HEK293 (cell line): ENCODE measurements at regions not wholly inside any gene's neighbourhood (a gene's known extent, or its start where the extent isn't known, plus 50 kb on each side); places are given as distances from the start of the nearest gene placed in this dataset.

Experiments used
- SP2 ChIP-seq: fragments of 450-650 bp; formaldehyde crosslinking; IDR thresholded peaks from 2 replicates; pipeline ENCODE4 v1.5.1; 2016; ENCODE audit warnings: missing biosample characterization, missing genetic modification characterization
- ZNF274 ChIP-seq, 2 experiments: fragments of 200-500 bp in 1 of 2; fragments of 450-650 bp in 1 of 2; sonication (Bioruptor generic) in 1 of 2; formaldehyde crosslinking in 1 of 2; IDR thresholded peaks; 2 replicates each; pipeline versions ENCODE4 v1.5.1 to v1.6.1; 2014 to 2016; ENCODE audit warnings: borderline replicate concordance in 1 of 2, inconsistent platforms in 1 of 2, low read length in 1 of 2, missing biosample characterization in 1 of 2, missing genetic modification characterization in 1 of 2
- ZNF423 ChIP-seq: fragments of 450-650 bp; formaldehyde crosslinking; IDR thresholded peaks from 2 replicates; pipeline ENCODE4 v1.5.1; 2016; ENCODE audit warnings: missing biosample characterization, missing genetic modification characterization
- ZNF664 ChIP-seq: fragments of 450-650 bp; formaldehyde crosslinking; IDR thresholded peaks from 2 replicates; pipeline ENCODE4 v1.5.1; 2016; ENCODE audit warnings: missing biosample characterization, missing genetic modification characterization
- ZNF785 ChIP-seq: fragments of 450-650 bp; formaldehyde crosslinking; IDR thresholded peaks from 2 replicates; pipeline ENCODE4 v1.5.1; 2016; ENCODE audit warnings: missing biosample characterization, missing genetic modification characterization
- TF ChIP-seq, protein P1 (sequence below): fragments of 450-650 bp; formaldehyde crosslinking; IDR thresholded peaks from 2 replicates; pipeline ENCODE4 v1.5.1; 2016; ENCODE audit warnings: missing biosample characterization, missing genetic modification characterization
- TF ChIP-seq, protein P2 (sequence below): fragments of 450-650 bp; formaldehyde crosslinking; IDR thresholded peaks from 2 replicates; pipeline ENCODE4 v1.5.1; 2016; ENCODE audit warnings: missing biosample characterization, missing genetic modification characterization

DNA sequence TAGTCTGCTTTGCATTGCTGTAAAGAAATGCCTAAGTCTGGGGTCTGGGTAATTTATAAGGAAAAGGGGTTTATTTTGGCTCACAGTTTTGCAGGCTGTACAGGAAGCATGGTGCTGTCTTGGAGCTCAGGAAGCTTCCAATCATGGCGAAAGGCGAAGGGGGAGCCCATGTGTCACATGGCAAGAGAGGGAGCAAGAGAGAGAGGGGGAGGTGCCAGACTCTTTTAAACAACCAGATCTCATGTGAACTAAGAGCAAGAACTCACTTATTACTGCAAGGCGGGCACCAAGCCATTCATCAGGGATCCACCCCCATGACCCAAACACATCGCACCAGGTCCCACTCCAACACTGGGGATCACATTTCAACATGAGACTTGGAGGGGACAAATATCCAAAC lies 148.2 kb upstream of the HS3ST2 start:
- TF ChIP-seq, protein P1, sequence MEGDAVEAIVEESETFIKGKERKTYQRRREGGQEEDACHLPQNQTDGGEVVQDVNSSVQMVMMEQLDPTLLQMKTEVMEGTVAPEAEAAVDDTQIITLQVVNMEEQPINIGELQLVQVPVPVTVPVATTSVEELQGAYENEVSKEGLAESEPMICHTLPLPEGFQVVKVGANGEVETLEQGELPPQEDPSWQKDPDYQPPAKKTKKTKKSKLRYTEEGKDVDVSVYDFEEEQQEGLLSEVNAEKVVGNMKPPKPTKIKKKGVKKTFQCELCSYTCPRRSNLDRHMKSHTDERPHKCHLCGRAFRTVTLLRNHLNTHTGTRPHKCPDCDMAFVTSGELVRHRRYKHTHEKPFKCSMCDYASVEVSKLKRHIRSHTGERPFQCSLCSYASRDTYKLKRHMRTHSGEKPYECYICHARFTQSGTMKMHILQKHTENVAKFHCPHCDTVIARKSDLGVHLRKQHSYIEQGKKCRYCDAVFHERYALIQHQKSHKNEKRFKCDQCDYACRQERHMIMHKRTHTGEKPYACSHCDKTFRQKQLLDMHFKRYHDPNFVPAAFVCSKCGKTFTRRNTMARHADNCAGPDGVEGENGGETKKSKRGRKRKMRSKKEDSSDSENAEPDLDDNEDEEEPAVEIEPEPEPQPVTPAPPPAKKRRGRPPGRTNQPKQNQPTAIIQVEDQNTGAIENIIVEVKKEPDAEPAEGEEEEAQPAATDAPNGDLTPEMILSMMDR (tag by site-specific recombination) = no peak
- TF ChIP-seq SP2 (tag by site-specific recombination) = no peak
- TF ChIP-seq ZNF664 (tag by site-specific recombination) = no peak
- TF ChIP-seq, protein P2, sequence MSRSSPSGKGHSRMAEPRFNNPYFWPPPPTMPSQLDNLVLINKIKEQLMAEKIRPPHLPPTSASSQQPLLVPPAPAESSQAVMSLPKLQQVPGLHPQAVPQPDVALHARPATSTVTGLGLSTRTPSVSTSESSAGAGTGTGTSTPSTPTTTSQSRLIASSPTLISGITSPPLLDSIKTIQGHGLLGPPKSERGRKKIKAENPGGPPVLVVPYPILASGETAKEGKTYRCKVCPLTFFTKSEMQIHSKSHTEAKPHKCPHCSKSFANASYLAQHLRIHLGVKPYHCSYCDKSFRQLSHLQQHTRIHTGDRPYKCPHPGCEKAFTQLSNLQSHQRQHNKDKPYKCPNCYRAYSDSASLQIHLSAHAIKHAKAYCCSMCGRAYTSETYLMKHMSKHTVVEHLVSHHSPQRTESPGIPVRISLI (tag by site-specific recombination) = no peak
- TF ChIP-seq ZNF785 (tag by site-specific recombination) = no peak
- TF ChIP-seq ZNF423 (tag by site-specific recombination) = no peak
- TF ChIP-seq ZNF274 (IDR thresholded peaks at IDR 0.05; ENCODE audit: low read length) = no peak
- no peak for TF ChIP-seq ZNF274 (tag by site-specific recombination; IDR thresholded peaks at IDR 0.05; ENCODE audit: borderline replicate concordance)
